ENCODE measurements at regions not wholly inside any gene's neighbourhood (a gene's known extent, or its start where the extent isn't known, plus 50 kb on each side); places are given as distances from the start of the nearest gene placed in this dataset.

- TF ChIP-seq CTCF (conservative IDR thresholded peaks at IDR 0.05; ENCODE audit: low read depth, low read length), result no peak
- TF ChIP-seq EZH2 (IDR thresholded peaks at IDR 0.05; ENCODE audit: borderline replicate concordance, low read depth, low read length, poor library complexity, severe bottlenecking), result no peak
These were observed 78.4 kb upstream of the NEUROD6 start for GRCh38 chr7:31418928-31419327.
